ENCODE measurements at regions not wholly inside any gene's neighbourhood (a gene's known extent, or its start where the extent isn't known, plus 50 kb on each side); places are given as distances from the start of the nearest gene placed in this dataset.
"Not testable (repeated sequence)": the region's sequence is repeated elsewhere in the genome, so short reads cannot be mapped to it uniquely, and the experiment has no call there.

DNA sequence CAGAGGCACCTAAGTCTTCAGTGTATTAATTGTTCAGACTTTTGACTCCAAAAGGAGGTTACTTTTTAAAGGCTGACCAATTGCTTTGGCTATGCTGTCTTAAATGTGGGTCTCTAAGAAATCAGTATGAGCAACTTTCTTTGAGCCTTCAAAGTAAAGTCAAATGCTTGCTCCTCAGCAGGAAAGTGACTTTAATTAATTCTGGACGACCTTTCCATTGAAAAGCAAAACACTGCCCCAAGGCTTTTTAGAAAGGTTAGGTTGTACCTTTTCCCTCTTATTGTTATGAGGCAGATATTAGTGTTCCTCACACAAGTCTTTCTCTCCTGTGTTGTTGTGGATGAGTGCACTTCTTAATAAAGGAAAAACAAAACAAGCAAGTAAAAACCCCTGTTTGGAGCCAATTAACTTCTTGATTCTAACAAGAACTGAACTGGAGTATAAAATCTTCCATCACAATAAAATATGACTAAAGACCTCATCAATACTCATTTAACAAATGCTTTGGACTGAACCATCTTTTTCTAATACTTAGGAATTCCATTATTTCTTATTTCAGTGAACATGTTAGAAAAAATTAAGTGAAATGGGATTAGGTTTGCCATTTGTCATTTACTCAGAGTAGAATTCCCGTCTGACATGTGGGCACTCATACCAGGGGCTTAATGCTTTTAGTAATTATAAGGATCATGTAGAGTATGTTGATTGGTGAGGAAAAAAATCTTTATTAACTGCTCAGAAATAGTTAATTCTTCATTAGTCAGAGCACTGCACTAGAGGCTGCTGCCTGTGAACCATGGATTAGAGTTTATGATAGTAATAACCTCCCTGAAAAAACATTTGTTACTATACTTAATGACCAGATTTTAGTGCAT lies 159.1 kb upstream of the ZNF608 start:
- Mint-ChIP-seq H3K4me1 (ENCODE audit: low read depth in 2 of 2) (no peaks in the 10 kb centered on the region), H3K9me3 (peaks cover 2 to 10% of the 10 kb centered on the region in 2 donors), H3K36me3 (ENCODE audit: insufficient read depth) (no peaks in the 10 kb centered on the region), H3K27ac (no peak overlapping the region), H3K4me3 (no peak overlapping the region), H3K27me3 (no peaks in the 10 kb centered on the region)
- no peak for DNase-seq
- ATAC-seq (replicated peaks) = no peak

DNA sequence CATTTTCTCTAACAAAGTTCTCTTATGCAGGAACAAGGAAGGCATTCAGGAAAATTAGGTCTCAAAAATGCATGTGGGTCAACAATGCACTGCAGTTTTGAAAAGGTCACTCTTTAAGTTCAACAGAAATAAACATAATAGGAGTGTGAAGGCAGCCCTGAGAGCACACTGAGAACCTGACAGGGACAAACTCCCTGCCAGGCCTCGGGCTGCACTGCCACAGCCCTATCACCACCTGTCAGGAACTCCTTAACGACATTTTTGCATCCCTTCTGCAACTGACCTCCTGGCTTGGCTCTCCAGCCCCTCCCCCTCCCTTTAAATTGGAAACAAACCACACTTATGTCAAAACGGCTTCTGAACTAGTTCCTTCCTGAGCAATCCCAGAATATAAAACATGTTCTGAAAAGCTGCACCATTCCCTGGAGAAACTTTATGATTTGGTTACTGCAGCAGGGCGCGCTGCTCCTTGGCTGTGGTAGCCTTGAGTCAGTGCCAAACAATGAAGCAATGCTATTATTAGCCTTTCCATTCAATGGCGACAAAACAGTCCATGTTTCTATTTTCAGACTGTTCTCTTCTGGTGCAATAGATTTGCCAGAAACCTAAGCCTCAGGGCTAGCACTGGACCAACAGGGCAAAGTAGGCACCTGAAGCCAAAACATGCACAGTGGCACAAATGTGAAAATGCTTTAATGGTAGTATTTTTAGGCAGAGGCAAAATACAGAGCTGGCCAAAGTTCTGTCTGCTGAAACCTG lies 160.1 kb upstream of the ZNF608 start:
- no peak overlapping the region for H3K27ac Mint-ChIP-seq
- no peaks in the 10 kb centered on the region for H3K27me3 Mint-ChIP-seq
- no peak for ATAC-seq (replicated peaks)
- H3K4me3 Mint-ChIP-seq = no peak overlapping the region
- no peak for DNase-seq
- H3K36me3 Mint-ChIP-seq (ENCODE audit: insufficient read depth) = no peaks in the 10 kb centered on the region
- no peaks in the 10 kb centered on the region for H3K4me1 Mint-ChIP-seq (ENCODE audit: low read depth in 2 of 2)
- H3K9me3 Mint-ChIP-seq = peaks cover 0 to 10% of the 10 kb centered on the region in 2 donors

DNA sequence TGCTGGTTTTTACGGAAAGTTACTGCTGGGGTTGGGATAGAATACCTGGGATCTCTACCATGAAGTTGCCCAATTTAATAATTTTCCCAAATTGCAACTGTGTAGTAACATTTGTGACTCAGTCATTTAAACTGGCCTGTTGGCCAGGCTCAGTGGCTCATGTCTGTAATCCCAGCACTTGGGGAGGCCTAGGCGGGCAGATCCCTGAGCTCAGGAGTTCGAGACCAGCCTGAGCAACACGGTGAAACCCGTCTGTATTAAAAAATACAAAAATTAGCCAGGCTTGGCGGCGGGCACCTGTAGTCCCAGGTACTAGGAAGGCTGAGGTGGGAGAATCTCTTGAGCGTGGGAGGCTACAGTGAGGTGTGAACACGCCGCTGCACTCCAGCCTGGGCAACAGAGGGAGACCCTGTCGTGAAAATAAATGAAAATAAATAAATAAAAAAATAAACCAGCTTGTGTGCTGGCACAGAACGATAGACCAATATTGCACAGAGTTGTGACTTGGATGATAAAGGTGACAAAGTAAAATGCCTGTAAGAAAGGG lies 160.7 kb upstream of the ZNF608 start:
- no peak for ATAC-seq (replicated peaks)
- Mint-ChIP-seq H3K4me3 (no peak overlapping the region), H3K4me1 (ENCODE audit: low read depth in 2 of 2) (no peaks in the 10 kb centered on the region), H3K27me3 (no peaks in the 10 kb centered on the region), H3K9me3 (peaks cover 0 to 10% of the 10 kb centered on the region in 2 donors), H3K27ac (no peak overlapping the region), H3K36me3 (ENCODE audit: insufficient read depth) (no peaks in the 10 kb centered on the region)
- no peak for DNase-seq

GRCh38 chr5:124908581-124909451 lies 162.4 kb upstream of the ZNF608 start:
- H3K9me3 Mint-ChIP-seq = peaks cover 0 to 10% of the 10 kb centered on the region in 2 donors
- no peaks in the 10 kb centered on the region for H3K27me3 Mint-ChIP-seq
- H3K4me1 Mint-ChIP-seq (ENCODE audit: low read depth in 2 of 2) = no peaks in the 10 kb centered on the region
- no peak overlapping the region for H3K27ac Mint-ChIP-seq
- no peaks in the 10 kb centered on the region for H3K36me3 Mint-ChIP-seq (ENCODE audit: insufficient read depth)
- H3K4me3 Mint-ChIP-seq = no peak overlapping the region
- no peak for ATAC-seq (replicated peaks)
- DNase-seq = no peak

DNA sequence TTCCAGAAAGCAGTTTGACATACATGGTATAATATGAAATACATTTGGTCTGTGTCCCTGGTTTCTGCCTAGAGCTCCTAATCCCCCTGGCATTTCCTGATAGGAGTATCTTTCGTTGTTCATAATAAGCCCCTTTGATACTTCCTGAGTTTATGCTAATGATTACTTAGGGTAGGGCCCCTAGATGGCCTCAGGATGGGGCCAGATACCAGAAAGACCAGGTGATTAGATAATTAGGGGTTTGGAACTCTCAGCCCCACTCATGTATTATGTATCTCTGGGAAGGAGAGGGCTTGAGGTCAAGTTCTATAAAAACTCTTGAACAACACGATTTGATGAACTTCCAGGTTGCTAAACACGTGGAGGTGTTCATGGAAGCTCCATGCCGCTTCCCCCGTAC lies 163.3 kb upstream of the ZNF608 start:
- H3K4me1 Mint-ChIP-seq (ENCODE audit: low read depth in 2 of 2) = no peaks in the 10 kb centered on the region

GRCh38 chr5:124910354-124911016 lies 164.0 kb upstream of the ZNF608 start:
- Mint-ChIP-seq H3K27me3 (no peaks in the 10 kb centered on the region), H3K27ac (no peak overlapping the region), H3K9me3 (peaks cover 0 to 10% of the 10 kb centered on the region in 2 donors), H3K36me3 (ENCODE audit: insufficient read depth) (no peaks in the 10 kb centered on the region), H3K4me3 (no peak overlapping the region), H3K4me1 (ENCODE audit: low read depth in 2 of 2) (no peaks in the 10 kb centered on the region)
- DNase-seq (no peak), ATAC-seq (replicated peaks) (no peak)

More for the DNA sequence above, 163.3 kb upstream of the ZNF608 start:
- Mint-ChIP-seq H3K27ac (no peak overlapping the region), H3K27me3 (no peaks in the 10 kb centered on the region), H3K36me3 (ENCODE audit: insufficient read depth) (no peaks in the 10 kb centered on the region), H3K9me3 (peaks cover 0 to 10% of the 10 kb centered on the region in 2 donors), H3K4me3 (no peak overlapping the region)
- no peak for DNase-seq
- no peak for ATAC-seq (replicated peaks)

DNA sequence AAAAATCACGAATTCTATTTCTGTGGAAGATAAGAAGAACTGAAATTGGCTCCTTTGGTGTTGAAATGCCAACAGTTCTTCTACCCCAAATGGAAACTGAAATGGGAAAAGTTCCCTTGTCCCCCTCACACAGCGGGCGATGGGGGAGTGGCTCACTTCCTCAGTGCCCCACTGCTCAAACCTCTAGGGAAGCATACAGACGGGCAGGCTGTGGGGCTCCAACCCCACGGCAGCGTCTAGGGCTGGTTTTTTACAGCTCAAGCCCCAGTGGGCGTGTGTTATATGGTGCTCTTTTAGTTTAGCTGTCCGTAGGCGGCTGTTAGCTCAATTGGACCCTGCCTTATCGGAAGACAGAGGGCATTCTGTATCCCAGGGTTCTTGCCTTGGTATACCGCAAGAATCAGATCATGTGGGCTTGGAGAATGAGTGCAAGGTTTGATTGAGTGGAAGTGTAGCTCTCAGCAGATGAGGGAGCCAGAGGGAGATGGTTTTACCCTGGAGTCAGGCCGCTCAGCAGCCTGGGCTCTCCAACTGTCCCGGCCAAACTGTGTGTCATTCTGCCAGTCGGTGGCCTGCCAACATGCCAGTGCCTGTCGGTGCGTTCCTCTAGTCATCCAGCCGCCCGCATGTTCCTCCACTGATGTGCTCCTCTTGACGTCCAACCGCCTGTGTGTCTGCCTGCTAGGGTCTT lies 166.3 kb upstream of the ZNF608 start:
- ATAC-seq (replicated peaks) = no peak
- Mint-ChIP-seq H3K4me3 (no peak overlapping the region), H3K27ac (no peak overlapping the region), H3K9me3 (peaks cover 0 to 10% of the 10 kb centered on the region in 2 donors), H3K4me1 (ENCODE audit: low read depth in 2 of 2) (no peaks in the 10 kb centered on the region), H3K36me3 (ENCODE audit: insufficient read depth) (no peaks in the 10 kb centered on the region), H3K27me3 (no peaks in the 10 kb centered on the region)
- no peak for DNase-seq

- Mint-ChIP-seq H3K27me3 (no peaks in the 10 kb centered on the region), H3K9me3 (peaks cover 0 to 10% of the 10 kb centered on the region in 2 donors), H3K4me3 (no peak overlapping the region), H3K27ac (no peak overlapping the region), H3K36me3 (ENCODE audit: insufficient read depth) (no peaks in the 10 kb centered on the region), H3K4me1 (ENCODE audit: low read depth in 2 of 2) (no peaks in the 10 kb centered on the region)
- no peak for DNase-seq
- ATAC-seq (replicated peaks) = no peak
These were observed 166.9 kb upstream of the ZNF608 start for GRCh38 chr5:124913329-124913653.

DNA sequence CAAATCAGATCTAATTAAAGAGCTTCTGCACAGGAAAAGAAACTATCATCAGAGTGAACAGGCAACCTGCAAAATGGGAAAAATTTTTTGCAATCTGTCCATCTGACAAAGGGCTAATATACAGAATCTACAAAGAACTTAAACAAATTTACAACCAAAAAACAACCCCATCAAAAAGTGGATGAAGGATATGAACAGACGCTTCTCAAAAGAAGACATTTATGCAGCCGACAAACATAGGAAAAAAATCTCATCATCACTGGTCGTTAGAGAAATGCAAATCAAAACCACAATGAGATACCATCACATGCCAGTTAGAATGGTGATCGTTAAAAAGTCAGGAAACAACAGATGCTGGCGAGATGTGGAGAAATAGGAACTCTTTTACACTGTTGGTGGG lies 169.9 kb upstream of the ZNF608 start:
- not testable (repeated sequence) for H3K36me3 Mint-ChIP-seq (ENCODE audit: insufficient read depth); H3K4me1 Mint-ChIP-seq (ENCODE audit: low read depth in 2 of 2); H3K4me3 Mint-ChIP-seq; H3K27ac Mint-ChIP-seq; DNase-seq; ATAC-seq (replicated peaks); H3K27me3 Mint-ChIP-seq; H3K9me3 Mint-ChIP-seq

DNA sequence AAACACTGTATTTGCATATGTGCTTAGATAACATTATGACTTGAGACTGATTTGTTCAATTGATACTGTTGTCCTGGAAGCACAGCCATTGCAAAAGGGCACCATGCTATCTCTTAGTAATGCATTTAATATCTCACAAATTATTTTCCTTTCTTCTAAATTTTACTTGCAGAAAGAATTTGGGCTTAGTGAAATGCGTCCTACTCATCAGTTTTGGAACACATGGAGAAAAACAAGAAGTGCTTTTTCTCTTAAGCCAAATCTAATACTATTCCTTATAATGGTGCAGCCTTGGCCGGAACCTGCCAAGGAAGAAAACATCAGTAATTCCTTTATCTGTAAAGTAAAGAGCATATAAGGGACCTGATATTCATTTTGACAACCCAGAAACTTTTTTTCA lies 172.2 kb upstream of the ZNF608 start:
- H3K27ac Mint-ChIP-seq = no peak overlapping the region
- ATAC-seq (replicated peaks) = no peak

DNA sequence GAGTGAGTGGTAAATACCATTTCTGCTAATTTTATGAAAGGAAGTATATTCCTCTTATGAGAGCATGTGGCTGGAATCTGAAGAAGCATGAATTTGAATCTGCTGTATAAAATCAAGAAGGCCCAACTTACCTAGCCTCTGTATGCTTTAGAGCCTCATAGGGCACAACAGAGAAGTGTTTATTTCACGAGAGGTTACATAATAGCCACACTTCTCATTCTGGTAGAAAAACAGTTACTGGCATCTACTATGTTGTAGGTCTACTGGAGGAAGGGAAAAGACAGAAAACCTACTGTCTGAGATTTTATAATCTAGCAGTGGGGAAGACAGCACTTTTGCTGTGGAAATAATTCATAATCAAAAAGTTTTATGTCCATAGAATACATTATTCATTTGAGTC lies 172.6 kb upstream of the ZNF608 start:
- H3K9me3 Mint-ChIP-seq = no peaks in the 10 kb centered on the region
- no peak overlapping the region for H3K4me3 Mint-ChIP-seq
- no peaks in the 10 kb centered on the region for H3K36me3 Mint-ChIP-seq (ENCODE audit: insufficient read depth)
- no peaks in the 10 kb centered on the region for H3K4me1 Mint-ChIP-seq (ENCODE audit: low read depth in 2 of 2)
- H3K27ac Mint-ChIP-seq = no peak overlapping the region
- H3K27me3 Mint-ChIP-seq = no peaks in the 10 kb centered on the region
- DNase-seq (no peak), ATAC-seq (replicated peaks) (no peak)

More for the DNA sequence above, 172.2 kb upstream of the ZNF608 start:
- no peaks in the 10 kb centered on the region for H3K4me1 Mint-ChIP-seq (ENCODE audit: low read depth in 2 of 2)
- H3K27me3 Mint-ChIP-seq = no peaks in the 10 kb centered on the region
- DNase-seq = no peak
- no peak overlapping the region for H3K4me3 Mint-ChIP-seq
- H3K36me3 Mint-ChIP-seq (ENCODE audit: insufficient read depth) = no peaks in the 10 kb centered on the region
- no peaks in the 10 kb centered on the region for H3K9me3 Mint-ChIP-seq

DNA sequence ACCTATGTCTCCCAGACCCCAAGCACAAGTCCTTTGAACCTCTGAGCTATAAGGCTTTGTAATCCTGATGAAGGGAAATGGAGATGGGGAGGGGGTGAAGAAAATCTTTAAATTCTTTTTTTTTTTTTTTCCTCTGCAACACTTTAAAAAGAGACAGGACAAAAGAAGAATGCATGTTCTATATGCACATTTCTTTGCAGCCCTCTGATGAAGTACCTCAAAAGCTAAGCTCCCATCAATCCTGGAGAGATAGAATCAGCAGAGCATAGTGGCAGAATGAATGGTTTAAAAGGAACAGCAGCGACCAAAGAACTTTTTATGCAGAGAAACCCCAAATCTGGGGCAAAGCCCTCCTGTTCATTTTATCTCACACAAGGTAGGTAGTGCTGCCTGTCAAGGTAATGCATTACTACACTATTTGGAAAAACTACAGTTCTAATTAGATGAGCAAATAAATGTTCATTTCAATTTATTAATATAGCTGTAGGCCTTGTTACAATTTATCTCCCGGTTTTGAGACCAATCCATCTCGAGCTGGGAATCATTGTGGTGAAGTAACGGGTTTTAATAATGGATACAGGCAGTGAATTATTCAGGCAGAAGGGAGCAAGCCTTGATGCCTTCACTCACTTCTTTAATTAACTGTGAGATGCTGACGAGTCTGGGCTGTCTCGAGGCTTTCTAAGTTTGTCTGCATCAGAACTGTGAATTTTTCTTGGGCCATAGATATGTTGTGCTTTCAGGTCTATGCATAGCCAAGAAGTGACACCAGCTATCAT lies 173.5 kb upstream of the ZNF608 start:
- H3K27ac Mint-ChIP-seq = no peak overlapping the region
- DNase-seq (no peak), ATAC-seq (replicated peaks) (no peak)
- H3K27me3 Mint-ChIP-seq = no peaks in the 10 kb centered on the region
- H3K36me3 Mint-ChIP-seq (ENCODE audit: insufficient read depth) = no peaks in the 10 kb centered on the region
- H3K9me3 Mint-ChIP-seq = peaks cover 0 to 2% of the 10 kb centered on the region in 2 donors
- no peak overlapping the region for H3K4me3 Mint-ChIP-seq
- H3K4me1 Mint-ChIP-seq (ENCODE audit: low read depth in 2 of 2) = no peaks in the 10 kb centered on the region

Measured in effector memory CD8-positive, alpha-beta T cell (primary cell).